Iris pigment epithelial cell (primary cell): ENCODE measurements at regions not wholly inside any gene's neighbourhood (a gene's known extent, or its start where the extent isn't known, plus 50 kb on each side); places are given as distances from the start of the nearest gene placed in this dataset.
"Not testable (repeated sequence)": the region's sequence is repeated elsewhere in the genome, so short reads cannot be mapped to it uniquely, and the experiment has no call there.

Experiments used
- DNase-seq: peaks from one replicate; pipeline ENCODE4 v3.0.0-alpha.2; 2011; ENCODE audit warnings: low read depth

GRCh38 chr6:20263059-20263458, 50.8 kb upstream of the MBOAT1 start:
- no peak for DNase-seq

- peak; percentile 10 for DNase-seq
These were observed 53.6 kb upstream of the MBOAT1 start for GRCh38 chr6:20265842-20266241.

GRCh38 chr6:20266851-20267608, 54.8 kb upstream of the MBOAT1 start:
- no peak for DNase-seq

- no peak for DNase-seq
These were observed 56.9 kb upstream of the MBOAT1 start for GRCh38 chr6:20269181-20269580.

- no peak for DNase-seq
These were observed 59.5 kb upstream of the MBOAT1 start for GRCh38 chr6:20271818-20272217.

GRCh38 chr6:20274137-20274536, 61.9 kb upstream of the MBOAT1 start:
- DNase-seq = no peak

GRCh38 chr6:20275837-20276236, 63.6 kb upstream of the MBOAT1 start:
- DNase-seq = not testable (repeated sequence)

GRCh38 chr6:20277724-20278123, 65.5 kb upstream of the MBOAT1 start:
- not testable (repeated sequence) for DNase-seq

- no peak for DNase-seq
These were observed 66.8 kb upstream of the MBOAT1 start for GRCh38 chr6:20279051-20279450.

- peak; percentile 7 for DNase-seq
These were observed 67.5 kb upstream of the MBOAT1 start for GRCh38 chr6:20279608-20280287.

- DNase-seq = no peak
These were observed 68.0 kb upstream of the MBOAT1 start for GRCh38 chr6:20280288-20280621.

- DNase-seq = no peak
These were observed 72.4 kb upstream of the MBOAT1 start for GRCh38 chr6:20284672-20285071.

GRCh38 chr6:20286968-20287565, 74.8 kb upstream of the MBOAT1 start:
- peak; percentile 10 for DNase-seq

GRCh38 chr6:20291764-20292580, 79.7 kb upstream of the MBOAT1 start:
- peak; percentile 81 for DNase-seq

GRCh38 chr6:20292905-20293304, 80.6 kb upstream of the MBOAT1 start:
- no peak for DNase-seq

- no peak for DNase-seq
These were observed 89.0 kb upstream of the MBOAT1 start for GRCh38 chr6:20301256-20301655.

GRCh38 chr6:20302168-20302567, 89.9 kb upstream of the MBOAT1 start:
- no peak for DNase-seq

GRCh38 chr6:20302702-20303251, 90.5 kb upstream of the MBOAT1 start:
- peak; percentile 59 for DNase-seq

GRCh38 chr6:20306491-20306890, 94.2 kb upstream of the MBOAT1 start:
- DNase-seq = no peak

GRCh38 chr6:20309186-20309585, 92.5 kb upstream of the E2F3 start:
- DNase-seq = no peak

- no peak for DNase-seq
These were observed 91.5 kb upstream of the E2F3 start for GRCh38 chr6:20310185-20310584.

GRCh38 chr6:20312606-20313005, 89.1 kb upstream of the E2F3 start:
- DNase-seq = no peak
